B cell (primary cell): ENCODE measurements at regions not wholly inside any gene's neighbourhood (a gene's known extent, or its start where the extent isn't known, plus 50 kb on each side); places are given as distances from the start of the nearest gene placed in this dataset.

ENCODE experiments used
- EZH2 ChIP-seq: IDR thresholded peaks from 2 replicates; pipeline ENCODE4 v1.6.1; 2012; ENCODE audit warnings: borderline replicate concordance, low read depth, mild to moderate bottlenecking, moderate library complexity, low read length; ENCODE audit not compliant: insufficient read depth, poor library complexity, severe bottlenecking
- TF ChIP-seq, protein P1 (sequence below): fragments of 200-600 bp; IDR thresholded peaks from one replicate; pipeline ENCODE4 v1.8.0; 2022; ENCODE audit warnings: antibody characterized with exemption, mild to moderate bottlenecking

- TF ChIP-seq, protein P1, sequence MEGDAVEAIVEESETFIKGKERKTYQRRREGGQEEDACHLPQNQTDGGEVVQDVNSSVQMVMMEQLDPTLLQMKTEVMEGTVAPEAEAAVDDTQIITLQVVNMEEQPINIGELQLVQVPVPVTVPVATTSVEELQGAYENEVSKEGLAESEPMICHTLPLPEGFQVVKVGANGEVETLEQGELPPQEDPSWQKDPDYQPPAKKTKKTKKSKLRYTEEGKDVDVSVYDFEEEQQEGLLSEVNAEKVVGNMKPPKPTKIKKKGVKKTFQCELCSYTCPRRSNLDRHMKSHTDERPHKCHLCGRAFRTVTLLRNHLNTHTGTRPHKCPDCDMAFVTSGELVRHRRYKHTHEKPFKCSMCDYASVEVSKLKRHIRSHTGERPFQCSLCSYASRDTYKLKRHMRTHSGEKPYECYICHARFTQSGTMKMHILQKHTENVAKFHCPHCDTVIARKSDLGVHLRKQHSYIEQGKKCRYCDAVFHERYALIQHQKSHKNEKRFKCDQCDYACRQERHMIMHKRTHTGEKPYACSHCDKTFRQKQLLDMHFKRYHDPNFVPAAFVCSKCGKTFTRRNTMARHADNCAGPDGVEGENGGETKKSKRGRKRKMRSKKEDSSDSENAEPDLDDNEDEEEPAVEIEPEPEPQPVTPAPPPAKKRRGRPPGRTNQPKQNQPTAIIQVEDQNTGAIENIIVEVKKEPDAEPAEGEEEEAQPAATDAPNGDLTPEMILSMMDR: no peak
- no peak for TF ChIP-seq EZH2
Measured at GRCh38 chr5:112684737-112685136, 52.9 kb upstream of the APC start.
